GM19035 (cell line): ENCODE measurements at regions not wholly inside any gene's neighbourhood (a gene's known extent, or its start where the extent isn't known, plus 50 kb on each side); places are given as distances from the start of the nearest gene placed in this dataset.

Experiments used
- ATAC-seq: cut with Tn5 transposase; IDR thresholded peaks from one replicate; pipeline ENCODE4 v1.9.1; 2021; ENCODE audit not compliant: unreplicated experiment

GRCh38 chr5:6029811-6030271 lies 348.5 kb downstream of the MED10 start:
- peak; percentile 59 for ATAC-seq

GRCh38 chr5:6026766-6027406 lies 351.5 kb downstream of the MED10 start:
- no peak for ATAC-seq

GRCh38 chr5:6019612-6020011 lies 358.7 kb downstream of the MED10 start:
- ATAC-seq: no peak

GRCh38 chr5:6013506-6013905 lies 364.8 kb downstream of the MED10 start:
- no peak for ATAC-seq

- ATAC-seq: no peak
These were observed 367.1 kb downstream of the MED10 start for GRCh38 chr5:6011199-6011598.

- no peak for ATAC-seq
These were observed 371.5 kb downstream of the MED10 start for GRCh38 chr5:6006838-6007314.

- ATAC-seq: no peak
These were observed 375.1 kb downstream of the MED10 start for GRCh38 chr5:6003040-6003825.

GRCh38 chr5:6000867-6001266 lies 377.5 kb downstream of the MED10 start:
- ATAC-seq: no peak

GRCh38 chr5:5995819-5996218 lies 382.5 kb downstream of the MED10 start:
- no peak for ATAC-seq

GRCh38 chr5:5986492-5987178 lies 391.7 kb downstream of the MED10 start:
- ATAC-seq: no peak

- ATAC-seq: no peak
These were observed 393.0 kb downstream of the MED10 start for GRCh38 chr5:5985332-5985731.

GRCh38 chr5:5983261-5983980 lies 394.9 kb downstream of the MED10 start:
- no peak for ATAC-seq

- no peak for ATAC-seq
These were observed 396.8 kb downstream of the MED10 start for GRCh38 chr5:5981562-5981961.

- no peak for ATAC-seq
These were observed 397.8 kb downstream of the MED10 start for GRCh38 chr5:5980538-5980895.

- ATAC-seq: no peak
These were observed 398.4 kb downstream of the MED10 start for GRCh38 chr5:5979761-5980537.

- no peak for ATAC-seq
These were observed 399.0 kb downstream of the MED10 start for GRCh38 chr5:5979377-5979760.

GRCh38 chr5:5978501-5979376 lies 399.6 kb downstream of the MED10 start:
- no peak for ATAC-seq

- no peak for ATAC-seq
These were observed 407.1 kb downstream of the MED10 start for GRCh38 chr5:5971203-5971602.

GRCh38 chr5:5969942-5970483 lies 408.3 kb downstream of the MED10 start:
- no peak for ATAC-seq
